GM19455 (cell line): ENCODE measurements at regions not wholly inside any gene's neighbourhood (a gene's known extent, or its start where the extent isn't known, plus 50 kb on each side); places are given as distances from the start of the nearest gene placed in this dataset.
"Not testable (repeated sequence)": the region's sequence is repeated elsewhere in the genome, so short reads cannot be mapped to it uniquely, and the experiment has no call there.

Source experiments
- ATAC-seq: cut with Tn5 transposase; IDR thresholded peaks from one replicate; pipeline ENCODE4 v1.9.1; 2021; ENCODE audit not compliant: unreplicated experiment

DNA sequence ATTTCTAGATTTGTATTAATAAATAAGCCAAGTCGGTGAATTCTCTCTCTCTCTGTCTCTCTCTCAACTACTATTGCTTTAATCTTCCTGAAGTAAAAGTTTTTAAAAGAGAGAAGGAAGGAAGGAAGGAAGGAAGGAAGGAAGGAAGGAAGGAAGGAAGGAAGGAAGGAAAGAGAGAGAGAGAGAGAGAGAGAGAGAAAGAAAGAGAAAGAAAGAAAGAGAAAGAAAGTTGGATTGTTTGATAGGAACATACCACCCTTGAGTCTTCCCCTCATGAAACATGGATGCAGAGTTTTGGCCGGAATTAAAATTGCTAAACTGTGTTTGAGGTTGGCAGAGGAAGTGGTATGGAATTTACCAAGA, 159.9 kb upstream of the NR2F2 start:
- ATAC-seq = not testable (repeated sequence)

DNA sequence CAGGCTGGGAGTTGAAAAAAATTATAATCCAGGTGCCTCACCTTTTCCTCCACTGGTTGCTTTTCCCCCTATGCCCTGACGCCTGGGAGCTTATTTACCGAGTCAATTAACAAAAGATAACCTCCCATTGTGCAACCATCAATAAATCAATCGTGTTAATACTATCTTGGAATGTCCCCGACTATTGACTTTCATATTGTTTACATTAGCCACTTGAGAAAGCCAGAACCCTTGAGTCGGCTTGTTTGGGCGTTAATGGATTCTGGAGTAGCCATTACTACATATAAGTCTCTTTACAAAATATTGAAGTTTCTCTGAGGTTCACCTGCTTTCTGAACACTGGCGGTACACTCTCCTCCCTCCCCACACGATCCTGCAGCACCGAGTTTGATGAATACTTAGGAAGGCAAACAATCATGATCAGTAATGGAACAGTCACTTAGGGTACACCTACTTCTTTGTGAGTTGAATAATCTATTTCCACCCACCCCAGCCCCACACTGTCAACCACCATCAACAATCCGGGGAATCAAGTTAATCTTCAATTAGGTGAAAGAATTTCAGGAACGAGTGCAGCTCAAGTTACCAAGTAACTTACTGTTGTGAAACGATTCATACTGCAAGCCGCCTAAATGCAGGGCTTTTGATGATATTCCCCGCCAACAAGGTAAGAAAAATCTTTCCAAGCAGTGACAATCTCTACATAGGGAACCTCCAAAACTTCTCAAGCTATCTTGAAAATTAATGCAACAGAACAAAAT, 159.3 kb upstream of the NR2F2 start:
- ATAC-seq = no peak

DNA sequence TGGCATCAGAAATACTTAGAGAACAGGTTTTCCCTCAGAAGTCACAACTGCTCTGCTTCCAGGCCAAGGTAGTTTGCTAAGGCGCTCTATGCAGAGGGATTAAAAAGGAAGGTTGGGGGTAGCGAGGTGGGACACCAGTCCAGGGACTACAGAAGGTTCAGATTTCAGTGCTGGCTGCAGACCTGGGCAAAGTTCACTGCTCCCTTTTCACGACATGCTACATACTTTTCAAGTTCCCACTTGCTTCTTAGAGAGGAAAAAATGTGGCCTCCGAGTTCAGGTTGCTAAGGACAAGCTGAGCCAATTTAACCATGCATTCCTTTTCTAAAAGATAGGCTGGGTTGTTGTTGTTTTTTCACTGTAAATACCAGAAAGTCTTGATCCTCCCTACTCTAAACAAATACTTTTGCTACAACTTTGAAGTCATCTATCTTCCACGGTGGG, 158.6 kb upstream of the NR2F2 start:
- ATAC-seq = no peak

DNA sequence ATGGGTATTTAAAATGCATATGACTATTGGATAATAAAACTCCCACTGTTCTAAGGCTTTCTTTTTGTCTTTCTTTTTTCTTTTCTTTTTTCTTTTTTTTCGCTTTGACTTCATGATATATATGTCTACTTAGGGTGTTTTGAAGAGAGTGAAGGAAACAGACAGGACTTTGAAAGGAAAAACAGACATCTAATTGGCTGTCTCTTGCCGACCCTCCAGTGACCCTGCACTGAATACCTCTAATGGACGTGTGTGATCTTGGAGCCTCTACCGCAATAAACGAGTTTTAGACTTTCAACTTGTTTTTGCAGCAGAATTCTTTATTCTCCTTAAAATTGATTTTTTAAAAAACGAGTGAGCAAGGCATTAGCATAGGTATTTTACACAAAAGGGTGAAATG, 158.1 kb upstream of the NR2F2 start:
- ATAC-seq = no peak

GRCh38 chr15:96176831-96177230, 153.7 kb upstream of the NR2F2 start:
- ATAC-seq = no peak

GRCh38 chr15:96177279-96177678, 153.2 kb upstream of the NR2F2 start:
- ATAC-seq = no peak

- ATAC-seq = no peak
Observed at GRCh38 chr15:96180087-96180748, 150.3 kb upstream of the NR2F2 start.

DNA sequence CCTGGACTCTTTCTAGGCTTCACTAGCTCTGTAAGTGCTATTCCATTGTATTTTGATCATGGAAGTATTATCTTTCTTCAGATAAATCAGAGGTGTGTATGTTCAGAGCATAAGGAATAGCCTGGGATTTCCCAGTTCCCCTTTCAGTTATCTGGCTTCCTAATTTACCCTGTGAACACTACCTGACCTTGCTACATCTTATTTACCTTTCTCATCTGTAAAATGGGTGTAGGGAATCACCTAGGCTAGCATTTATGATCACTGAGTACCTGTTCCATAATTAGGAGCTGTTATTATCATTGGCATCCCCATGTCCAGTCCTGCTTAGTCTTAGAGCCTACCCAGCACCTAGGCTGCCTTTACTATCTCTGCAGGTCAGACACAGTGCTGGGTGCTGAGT, 149.3 kb upstream of the NR2F2 start:
- ATAC-seq = no peak

- no peak for ATAC-seq
Observed at GRCh38 chr15:96181873-96182301, 148.6 kb upstream of the NR2F2 start.

DNA sequence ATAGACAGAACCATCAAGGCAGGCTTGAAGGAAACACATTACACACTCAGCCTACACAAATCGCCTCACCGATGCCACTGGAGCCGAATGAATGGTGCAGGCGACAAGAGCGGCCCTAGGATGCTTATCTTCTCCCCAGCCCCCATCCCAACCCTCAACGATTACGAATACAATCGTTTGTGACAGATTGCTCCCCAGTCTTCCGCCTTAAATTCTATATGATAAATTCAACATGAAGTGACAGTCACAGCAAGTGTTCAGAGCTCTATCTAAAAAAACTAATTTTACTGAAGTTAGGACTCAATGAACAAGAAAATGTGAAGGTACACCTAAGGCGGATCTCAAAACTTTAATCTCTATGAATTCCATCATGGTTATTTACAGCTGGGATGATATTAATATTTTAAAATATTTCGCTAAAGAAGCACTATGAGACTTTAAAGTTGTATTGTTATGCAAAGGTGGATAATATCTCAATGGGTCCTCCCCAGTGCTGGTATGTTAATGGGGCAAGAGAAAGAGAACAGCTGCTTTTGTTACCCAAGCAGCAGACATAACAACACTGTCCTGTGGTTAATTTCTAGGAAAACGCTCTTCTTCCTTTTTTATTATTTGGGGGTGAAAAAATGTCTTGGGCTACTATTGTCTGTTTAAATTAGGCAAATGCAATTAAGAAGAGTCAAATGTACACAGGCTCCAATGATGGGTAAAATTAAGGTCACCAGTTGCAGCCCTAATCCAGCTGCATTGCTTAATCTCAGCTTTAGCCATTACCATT, 147.6 kb upstream of the NR2F2 start:
- no peak for ATAC-seq

- no peak for ATAC-seq
Observed at GRCh38 chr15:96183514-96183850, 147.0 kb upstream of the NR2F2 start.

DNA sequence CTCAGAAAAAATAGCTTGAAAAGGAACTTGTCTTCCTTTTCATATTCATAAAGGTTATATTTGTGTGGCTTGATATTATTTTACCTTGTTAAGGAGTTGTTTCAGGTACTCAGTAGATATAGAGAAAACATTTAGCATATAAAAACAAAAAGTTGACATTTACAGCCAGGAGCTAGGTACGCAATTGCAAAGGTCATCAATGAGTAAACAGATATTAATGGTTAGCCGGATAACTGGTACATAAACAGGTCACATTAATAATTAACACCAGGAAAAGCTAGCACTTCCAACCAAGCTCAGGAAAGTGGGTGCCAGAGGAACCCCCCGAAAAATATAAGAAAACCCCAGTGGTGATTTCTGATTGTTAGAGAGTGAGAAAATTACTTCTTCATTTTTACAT, 146.6 kb upstream of the NR2F2 start:
- ATAC-seq = no peak

DNA sequence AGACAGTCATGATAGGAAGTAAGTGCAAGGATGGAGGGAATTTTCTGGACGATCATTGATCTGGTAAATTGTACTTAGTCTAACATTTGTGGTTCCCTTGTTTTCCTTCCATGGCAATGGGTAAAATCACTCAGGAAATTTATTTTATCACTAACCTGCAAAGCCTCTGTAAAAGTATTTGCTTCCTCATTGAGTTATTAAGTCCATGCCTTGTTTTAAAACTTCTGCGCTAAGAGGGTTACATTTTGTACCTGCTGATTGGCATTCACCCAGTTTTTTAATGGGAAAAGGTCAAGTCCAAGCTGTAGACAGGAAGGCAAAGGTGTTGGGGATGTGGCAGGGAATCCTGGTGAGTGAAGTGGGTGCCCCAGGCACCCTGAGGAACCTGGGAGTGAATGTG, 146.2 kb upstream of the NR2F2 start:
- no peak for ATAC-seq

- no peak for ATAC-seq
Observed at GRCh38 chr15:96186105-96186504, 144.4 kb upstream of the NR2F2 start.

DNA sequence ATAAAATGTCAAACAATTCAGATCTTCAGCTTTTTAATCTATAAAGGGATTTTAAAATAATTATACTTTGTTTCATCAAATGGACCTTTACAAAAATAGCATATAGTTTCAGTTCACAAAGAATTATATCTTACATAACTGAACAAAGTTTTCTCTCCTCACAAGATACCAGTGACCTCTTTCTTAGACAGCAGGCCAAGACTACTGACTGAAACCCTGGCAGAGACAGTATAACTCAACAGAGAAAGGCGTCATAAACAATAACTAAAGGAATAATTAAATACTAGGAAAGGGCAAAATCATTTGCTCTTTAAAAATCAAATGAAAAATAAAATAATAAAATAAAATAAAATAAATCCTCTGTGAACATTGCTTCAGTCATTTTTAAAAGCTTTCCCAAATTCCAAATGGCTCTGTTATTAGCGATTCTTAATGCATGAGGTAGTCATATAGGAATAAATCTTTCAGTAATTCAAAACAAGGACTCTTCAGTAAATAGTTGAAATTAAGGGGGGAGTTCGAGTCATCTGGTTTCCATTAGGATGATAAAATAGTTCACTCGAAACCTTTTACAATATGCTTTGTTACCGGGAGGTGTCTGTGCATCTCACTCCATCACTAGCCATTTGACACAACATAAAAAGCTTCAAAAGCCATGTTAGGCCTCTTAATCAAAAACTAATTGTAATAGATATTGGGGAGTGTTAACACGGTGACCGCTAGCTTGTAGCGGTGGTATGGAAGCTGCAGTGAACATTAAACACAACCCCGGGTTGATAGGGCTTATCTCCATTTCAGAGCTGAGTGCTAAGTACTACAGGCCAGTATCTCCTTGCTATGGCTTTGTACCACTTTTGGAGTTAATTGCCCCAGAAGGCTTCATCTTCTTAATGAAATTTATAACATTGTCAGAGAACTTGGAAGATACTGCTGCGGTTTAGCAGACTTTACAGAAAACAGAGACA, 142.9 kb upstream of the NR2F2 start:
- no peak for ATAC-seq

- no peak for ATAC-seq
Observed at GRCh38 chr15:96197721-96198120, 132.8 kb upstream of the NR2F2 start.

- ATAC-seq = no peak
Observed at GRCh38 chr15:96199111-96199510, 131.4 kb upstream of the NR2F2 start.

DNA sequence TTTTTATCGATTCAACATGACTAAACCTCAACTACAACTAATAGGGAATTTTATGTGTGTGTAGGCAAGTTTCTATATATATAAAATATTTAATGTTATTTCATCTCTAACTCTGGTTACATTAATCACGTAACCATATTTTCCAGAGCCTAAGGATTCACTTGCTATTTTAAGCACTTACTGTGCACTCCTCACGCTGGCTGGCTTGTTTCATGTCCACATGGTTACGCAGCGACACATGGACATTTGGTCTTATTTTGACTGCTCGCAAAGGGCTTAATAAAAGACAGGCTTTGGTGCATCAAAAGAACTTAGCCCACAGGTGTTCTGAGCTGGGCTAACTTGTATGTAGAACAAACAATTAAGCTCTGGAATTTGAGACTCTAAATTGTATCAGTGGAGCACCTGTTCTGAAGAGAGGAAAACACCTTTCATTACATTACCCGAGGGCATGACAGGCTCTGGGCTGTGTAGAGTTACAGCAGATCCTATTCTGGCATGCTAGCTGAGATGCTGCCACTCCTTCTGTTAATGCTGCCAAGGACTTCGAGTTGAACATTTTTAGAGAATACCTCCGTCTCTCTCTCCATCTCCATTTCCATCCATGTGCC, 130.0 kb upstream of the NR2F2 start:
- ATAC-seq = no peak

DNA sequence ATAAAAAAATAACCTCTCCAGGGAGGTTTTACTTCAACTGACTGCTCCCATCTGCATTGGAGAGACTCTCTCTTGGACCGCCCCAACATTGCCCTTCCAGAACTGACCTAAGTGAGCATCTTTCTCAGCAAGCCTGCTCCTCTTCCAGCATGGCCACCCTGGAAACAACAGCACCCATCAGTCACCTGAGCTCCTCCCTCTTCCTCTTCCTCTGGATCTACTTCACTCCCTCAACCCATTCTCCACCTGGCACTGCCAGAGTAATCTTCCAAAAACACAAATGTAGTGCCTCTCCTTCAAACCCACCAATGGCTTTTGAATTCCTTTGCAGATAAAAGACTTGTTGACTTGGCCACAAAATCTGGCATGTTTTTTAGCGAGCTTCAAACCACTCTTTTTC, 128.8 kb upstream of the NR2F2 start:
- no peak for ATAC-seq

DNA sequence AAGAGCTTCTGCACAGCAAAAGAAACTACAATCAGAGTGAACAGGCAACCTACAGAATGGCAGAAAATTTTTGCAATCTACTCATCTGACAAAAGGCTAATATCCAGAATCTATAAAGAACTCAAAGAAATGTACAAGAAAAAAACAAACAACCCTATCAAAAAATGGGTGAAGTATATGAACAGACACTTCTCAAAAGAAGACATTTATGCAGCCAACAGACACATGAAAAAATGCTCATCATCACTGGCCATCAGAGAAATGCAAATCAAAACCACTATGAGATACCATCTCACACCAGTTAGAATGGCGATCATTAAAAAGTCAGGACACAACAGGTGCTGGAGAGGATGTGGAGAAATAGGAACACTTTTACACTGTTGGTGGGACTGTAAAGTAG, 124.9 kb upstream of the NR2F2 start:
- not testable (repeated sequence) for ATAC-seq
